ENCODE measurements at regions not wholly inside any gene's neighbourhood (a gene's known extent, or its start where the extent isn't known, plus 50 kb on each side); places are given as distances from the start of the nearest gene placed in this dataset.

DNA sequence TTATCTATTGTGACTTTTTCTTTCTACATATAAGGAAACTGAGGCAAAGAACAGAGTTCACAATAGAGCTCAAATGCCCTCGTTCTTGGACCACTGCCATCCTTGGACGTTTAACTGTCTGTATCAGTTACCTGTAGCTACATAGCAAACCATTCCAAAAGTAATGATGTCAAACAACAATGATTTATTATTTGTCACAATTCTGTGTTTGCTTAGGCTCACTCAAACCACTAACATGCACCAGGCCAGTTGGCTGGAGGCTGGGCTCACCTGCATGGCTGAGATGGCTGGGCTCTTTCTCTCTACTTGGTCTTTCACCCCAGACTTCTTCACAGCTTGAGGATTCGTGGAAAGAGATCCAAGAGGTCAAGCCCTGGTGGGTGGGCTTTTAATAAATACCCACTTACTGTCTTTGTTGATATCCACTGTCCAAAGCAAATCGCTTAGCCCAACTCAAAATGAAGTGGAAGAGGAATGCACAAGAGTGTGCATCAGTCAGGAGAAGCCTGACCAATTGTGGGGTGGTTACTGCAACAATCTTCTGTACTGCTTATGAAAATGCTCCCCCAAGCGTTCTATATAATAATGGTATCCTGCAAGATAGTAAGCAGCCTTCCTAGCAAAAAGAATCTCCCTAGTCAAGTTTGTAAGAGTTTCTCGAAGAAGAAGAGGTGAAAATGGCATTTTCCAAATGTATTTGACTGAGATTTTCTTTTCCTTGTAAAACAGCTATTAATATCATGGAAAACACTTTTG, 163.5 kb upstream of the NT5C1B start:
- DNase-seq = no peak

DNA sequence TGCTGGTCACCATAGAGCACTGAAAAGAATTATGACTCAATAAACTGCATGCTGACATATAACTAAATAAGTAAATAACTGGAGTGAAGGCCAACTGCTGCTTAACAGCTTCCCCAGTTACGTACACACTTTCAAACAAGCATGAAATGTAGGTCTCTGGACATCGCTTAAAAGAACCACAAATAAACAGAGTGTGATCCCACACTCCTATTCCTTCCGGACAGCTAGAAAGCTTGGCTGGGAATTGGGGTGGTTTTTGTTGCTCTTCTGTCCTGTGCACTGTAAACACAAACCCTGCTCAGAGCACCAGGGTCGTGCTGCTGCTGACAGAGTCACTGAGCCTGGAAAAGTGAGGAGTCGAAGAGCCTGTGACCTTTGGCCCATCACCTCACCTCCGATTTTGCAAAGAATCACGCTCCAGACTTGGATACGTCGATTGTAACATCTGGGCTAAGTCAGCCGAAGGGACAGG, 162.7 kb upstream of the NT5C1B start:
- DNase-seq = no peak

DNA sequence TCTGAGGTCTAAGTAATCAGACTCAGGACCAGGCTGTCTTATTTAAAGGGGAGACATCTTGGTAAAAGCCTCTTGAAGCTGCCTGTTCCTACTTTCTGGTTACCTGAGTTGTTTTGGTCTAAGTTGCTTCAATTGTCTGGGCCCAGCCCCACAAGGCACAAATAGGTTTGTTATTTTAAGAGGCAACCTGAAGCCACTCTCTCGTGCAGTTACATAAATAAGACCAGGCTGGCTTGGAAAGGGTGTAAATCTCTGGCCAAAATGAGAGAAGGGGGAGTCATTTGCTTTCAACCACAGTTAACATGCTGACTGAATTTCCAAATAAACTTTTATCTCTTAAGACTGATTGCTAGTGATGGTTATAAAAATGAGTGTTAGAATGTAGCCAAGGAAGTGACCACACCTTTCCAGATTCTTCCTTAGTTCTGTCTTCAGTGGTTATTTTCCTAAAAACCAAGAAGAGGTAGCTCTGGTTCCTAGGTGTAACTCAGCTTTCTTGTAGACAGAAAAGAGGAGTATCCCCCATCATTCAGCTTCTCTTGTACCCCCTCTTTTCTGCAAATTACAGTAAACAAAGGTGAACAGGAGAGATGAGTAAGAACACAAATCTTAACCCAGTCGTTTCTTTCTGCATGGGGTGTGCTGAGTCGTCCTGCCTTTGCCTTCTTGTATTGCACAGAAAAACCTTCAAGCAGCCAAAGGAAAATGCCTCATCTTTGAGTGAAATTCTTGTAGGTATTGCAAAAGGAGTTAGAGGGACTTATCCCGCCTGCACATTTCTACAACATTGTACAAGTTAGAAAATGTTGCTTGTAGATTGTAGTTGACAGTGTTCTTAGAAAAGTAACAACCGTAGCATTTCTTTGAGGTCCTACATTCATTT, 161.5 kb upstream of the NT5C1B start:
- DNase-seq = no peak

DNA sequence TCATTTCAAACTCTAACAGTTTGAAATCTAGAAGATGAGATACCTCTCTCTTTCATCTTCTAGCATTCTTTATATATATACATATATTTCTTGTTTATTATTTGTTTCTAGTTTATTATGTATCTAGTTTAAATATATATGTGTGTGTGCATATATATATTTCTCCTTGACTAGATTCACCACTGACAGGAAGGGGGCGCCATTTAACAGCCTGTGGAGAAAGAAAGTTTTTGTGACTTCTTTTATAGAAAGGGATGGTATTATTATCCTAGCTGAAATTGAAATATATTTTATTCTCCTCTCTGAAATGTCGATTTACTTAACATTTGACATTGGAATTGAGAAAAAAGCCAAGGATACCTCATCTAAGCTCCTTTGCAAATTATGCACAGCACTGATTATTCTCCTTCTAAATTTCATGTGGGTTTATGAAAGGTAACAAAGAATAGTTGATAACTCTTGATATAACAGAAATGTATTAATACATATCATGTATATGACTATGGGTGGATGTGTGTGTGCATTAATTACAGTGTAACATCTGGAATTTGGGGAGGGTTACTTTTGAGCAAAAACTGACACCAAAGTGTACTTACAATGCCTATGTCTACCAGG, 160.7 kb upstream of the NT5C1B start:
- DNase-seq = peak; percentile 10 to 28

DNA sequence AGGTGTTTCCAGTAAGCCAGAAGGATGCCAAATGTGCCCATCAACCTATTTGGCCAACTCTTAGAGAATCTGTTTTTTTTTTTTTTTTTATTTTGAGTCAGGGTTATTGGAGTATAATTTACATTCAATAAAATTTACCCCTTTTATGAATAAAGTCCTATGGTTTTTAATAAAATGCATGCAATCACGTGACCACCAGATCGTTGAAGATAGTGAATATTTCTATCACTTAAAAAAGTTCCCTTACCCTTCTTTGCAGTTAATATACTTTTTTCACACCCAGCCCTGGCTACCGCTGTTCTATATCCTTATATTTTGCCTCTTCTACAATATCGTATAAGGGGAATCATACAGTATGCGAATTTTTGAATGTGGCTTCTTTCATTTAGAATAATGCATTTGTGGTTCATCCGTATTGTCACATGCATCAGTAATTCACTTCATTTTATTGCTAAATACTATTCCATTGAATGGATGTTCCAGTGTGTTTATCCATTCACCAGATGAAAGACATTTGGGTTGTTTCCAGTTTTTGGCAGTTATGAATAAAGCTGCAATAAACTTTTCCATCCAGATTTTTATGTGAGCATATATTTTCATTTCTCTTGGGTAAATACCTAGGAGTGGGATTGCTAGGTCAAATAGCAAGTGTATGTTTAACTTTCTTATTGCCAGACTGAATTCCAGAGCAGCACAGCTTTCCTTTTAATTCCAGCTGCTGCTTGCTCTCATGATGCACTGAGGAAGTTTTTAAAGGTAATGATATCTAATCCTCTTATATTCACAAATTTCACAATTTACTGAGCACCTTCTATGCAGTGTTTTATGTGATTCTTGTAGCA, 156.3 kb upstream of the NT5C1B start:
- no peak for DNase-seq

DNA sequence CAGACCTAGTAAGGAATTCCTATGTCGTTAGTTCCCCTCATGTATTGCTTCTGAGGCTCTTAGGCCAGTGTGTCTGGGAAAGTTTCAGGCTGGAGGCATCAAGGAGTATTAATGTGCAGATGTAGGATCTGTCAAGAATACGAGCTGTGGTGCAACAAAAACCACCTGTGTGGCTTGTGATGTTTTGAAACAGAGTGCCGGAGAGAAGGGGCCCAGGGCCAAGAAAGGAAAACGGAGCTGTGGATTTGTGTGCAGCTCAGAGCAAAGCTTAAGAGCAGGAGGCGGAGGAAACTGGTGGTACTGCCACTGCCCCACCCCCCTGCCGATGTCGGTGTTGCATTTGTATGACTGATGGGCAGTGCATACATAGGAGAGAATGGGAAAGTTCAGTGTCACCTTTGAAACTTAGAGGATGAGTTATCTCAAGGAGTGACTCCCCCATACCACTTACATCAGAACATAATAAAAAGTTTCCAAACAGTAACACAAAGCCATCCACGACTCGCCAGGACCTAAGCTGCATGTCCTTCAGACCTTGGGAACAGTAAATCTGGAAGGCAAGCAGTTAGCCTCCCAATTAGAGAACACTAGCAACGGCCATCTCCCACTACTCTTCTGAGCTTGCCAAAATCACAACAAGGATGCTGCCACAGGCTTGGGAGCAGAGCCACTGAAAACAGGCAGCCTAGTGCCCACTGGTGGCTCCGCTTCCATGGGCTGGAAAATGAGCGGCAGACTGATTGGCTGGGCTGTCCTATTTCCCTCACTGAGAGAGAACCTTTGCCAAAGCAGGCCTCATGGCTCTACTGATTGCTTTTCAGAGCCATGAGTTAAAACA, 152.7 kb upstream of the NT5C1B start:
- DNase-seq = no peak

DNA sequence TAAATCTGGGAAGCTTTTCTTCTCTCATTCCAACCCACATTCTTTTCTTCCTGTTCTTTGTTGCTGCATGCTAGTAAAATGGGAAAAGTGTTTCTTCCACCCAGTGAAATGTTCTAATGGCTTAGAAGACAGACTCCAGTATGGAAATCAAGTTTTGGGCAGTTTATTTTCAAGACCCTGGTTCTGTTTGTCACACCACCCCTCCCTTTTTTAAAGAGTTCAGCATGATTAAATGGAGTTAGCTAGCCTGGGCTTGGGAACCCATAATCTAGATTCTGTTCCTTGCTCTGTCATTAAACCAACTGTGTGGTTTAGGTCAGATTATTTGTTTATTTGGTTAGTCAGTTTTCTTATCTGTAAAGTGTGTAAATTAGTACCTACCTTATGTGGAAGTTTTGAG, 151.8 kb upstream of the NT5C1B start:
- DNase-seq = no peak

DNA sequence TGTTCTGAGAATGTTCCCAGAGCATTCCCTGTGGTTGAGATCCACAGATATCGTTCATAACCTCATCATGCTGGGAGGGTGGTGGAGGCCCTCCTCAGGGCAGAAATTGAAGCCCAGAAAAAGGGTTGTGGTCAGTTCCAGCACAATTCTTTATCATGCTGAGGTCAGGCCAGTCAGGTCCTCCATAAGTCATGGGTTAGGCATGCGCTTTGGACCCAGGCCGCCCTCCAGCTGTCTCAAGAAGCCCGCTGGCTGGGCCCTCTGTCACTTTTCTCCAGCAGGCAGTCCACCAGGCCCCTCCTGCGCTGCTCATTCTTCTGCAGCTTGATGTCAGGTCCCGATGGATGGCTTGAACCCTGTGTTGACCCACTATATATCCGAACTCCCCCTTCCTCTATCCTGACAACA, 151.1 kb upstream of the NT5C1B start:
- no peak for DNase-seq

DNA sequence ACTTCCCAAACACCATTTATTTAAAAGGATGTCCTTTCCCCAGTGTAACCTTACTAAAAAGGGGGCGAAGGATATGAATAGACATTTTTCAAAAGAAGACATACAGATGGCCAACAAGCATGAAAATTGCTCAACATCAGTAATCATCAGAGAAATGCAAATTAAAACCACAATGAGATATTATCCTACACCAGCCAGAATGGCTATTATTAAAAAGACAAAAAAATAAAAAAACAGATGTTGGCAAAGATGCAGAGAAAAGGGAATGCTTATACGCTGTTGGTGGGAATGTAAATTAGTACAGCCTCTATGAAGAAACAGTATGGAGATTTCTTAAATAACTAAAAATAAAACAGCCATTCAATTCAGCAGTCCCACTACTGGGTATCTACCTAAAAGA, 142.3 kb upstream of the NT5C1B start:
- DNase-seq = no peak

DNA sequence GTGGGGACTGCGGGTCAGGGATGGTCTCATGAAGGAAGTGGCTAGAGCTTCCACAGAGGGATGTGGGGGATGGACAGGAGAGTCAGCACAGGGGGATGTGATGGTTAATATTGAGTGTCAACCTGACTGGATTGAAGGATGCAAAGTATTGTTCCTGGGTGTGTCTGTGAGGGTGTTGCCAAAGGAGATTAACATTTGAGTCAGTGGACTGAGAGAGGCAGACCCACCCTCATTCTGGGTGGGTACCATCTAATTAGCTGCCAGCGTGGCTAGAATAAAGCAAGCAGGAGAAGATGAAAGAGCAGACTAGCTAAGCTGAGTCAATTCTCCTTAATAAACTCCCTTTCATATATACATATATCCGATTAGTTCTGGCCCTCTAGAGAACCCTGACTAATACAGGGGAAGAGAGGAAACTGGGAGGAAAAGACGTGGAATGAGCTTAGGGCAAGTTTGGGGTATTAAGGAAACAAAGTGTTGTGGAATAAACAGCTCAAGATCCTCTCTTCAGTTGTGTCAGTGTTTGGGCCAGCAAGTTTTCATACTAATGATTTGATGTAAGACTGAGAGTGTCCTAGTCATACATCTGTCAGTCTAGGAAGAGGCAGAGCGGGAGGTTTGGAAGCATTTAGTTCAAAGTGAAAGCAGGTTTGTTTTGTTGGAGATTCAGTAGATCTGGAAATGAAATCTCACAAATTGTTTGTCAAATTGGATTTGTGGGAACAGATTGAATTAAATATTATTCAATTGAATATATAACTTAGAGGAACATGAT, 135.2 kb upstream of the NT5C1B start:
- no peak for DNase-seq

DNA sequence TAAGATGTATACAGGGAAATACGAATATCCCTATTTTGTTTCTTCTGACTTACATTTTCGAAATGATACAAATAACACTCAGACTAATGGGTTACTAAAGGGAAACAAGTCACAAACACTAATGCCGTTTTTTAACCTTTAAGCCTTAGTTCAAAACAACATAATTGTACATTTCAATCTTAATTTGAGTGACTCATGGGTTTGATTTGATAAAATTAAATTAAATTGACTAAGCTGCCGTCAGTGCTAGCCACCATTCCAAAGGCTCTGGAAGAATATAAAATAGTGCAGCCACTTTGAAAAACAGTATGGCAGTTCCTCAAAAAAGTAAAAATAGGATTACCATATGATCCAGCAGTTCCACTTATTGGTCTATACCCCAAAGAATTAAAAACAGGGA, 133.8 kb upstream of the NT5C1B start:
- DNase-seq = no peak

DNA sequence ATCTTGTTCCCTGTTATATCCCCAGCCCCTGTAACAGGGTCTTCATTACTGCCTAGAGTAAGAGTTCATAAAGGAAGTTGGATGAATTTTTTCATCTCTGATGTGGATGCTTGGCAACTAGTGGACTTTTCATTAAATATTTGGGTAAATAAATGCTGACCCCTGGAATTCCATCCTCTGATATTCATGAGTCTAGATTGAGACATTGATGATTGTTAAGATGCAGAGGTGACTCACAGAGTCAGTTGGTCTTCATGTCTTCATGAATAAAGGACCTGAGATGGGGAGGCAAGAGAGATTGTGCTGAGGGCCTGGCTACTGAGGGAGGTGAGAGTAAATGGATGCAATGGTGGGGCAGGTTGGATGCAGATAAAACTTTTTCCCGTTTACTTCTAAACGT, 132.7 kb upstream of the NT5C1B start:
- no peak for DNase-seq

DNA sequence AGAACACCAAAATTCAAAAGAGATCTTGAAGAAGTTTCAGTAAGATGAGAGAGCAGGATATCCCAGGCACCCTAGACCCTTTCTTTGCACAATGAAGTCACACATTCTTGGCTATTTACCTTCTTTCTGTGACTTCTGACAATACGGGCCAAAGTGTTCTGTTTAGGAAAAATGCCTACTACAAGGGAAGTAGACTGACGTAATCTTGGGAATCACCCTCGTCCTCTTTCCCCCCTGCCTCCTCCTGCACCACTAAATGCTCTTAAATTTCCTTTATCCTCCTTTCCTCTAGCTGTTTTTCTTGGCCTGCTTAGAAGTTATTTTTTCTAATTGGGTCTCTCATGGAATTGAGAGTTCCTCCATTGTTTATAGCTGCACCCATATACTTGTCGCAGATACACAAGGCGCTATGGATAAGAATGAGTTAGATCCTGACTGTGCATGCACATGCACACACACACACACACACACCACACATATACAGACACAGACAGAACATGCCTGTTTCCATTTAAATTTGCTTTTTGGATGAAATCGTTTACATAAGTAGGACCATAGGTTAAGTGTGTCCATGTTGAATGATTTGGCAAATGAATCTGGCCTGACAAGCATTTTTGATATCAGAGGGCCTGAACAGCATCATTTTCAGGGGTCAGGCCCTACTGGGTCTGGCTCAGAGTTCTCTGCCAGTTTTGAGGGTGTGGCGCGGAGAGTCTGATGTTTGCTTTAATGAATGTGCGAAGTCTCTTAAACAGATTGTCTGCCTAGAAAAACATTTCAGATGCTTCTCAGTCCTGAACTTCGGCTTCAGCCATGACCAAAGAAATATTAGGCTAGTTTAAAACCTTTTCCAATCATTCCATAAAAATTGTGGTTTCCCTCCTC, 131.9 kb upstream of the NT5C1B start:
- DNase-seq = no peak

DNA sequence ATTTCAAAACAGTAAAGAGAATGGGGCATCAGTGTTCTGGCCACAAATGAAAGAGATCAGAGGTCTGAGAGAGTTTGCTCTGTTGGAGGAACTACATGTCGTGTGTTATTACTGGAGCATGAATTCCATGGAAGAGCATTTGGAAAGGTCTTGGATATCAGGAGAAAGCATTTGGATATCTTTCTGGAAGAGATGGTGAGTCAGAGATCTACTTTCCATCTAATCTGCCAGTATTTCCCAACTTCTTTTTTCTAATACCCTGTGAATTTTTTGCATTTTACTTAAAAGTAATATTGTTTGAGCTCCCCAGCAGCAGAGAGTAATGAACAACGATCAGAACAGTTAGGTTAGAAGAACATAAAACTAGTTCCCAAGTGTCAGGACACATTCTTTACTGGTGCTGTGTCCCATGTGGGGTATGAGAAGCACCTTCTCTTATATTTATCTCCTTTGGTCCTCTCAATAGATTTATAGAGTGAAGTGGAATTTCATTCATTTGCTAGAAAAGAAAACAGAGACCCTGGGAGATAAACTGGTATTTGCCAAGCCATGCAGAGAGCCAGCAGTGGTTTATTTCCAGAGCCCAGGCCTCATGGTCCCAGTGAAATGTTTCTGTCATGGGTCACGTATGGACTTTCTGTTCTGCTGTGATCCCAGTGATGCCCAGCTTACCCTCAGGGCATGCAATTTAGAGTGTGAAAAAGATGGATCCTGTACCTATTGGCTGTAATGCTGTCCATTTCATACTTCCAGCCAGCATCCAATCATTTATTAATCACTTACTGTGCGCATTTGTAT, 130.8 kb upstream of the NT5C1B start:
- no peak for DNase-seq

DNA sequence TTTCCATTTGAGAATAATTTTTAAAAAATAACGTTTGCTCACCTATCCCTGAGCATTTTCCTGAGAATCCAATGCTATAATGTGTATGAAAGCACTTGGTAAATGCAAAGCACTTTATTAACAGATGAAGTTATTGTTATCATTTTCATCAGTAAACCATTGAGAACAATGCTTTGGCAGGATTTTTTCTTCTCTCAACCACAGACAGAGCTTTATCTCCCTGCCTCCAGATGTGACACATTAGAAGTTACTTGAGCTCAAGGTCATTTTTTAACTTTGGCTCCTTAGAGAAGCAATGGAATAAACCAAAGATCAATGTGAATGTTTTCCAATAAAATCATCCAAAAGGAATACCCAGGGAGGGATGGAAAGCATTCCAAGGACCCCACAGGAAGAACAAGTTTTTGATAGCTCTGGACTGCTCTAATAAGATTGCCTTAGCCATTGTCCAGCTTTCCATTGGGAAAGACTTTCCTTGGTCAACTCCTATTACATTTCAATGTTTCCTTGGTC, 118.9 kb upstream of the NT5C1B start:
- DNase-seq = no peak

DNA sequence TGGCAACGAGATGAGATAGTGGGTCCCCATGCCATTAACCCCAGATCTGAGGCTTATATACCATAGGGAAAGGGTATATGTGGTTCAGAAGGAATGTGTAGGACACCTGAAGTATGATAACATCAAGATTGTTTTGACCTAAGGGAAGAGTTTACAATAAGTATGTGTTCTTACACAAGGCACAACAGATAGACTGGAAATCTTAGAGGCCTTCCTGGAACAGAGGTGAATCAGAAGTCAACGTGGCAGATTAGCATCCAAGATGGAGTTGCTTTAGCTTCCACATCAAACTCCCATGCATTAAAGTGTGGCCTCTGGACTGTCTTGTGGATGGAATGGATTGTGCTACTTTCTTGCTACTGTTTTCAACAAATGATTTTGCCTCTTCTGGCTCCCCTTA, 116.6 kb upstream of the NT5C1B start:
- no peak for DNase-seq

DNA sequence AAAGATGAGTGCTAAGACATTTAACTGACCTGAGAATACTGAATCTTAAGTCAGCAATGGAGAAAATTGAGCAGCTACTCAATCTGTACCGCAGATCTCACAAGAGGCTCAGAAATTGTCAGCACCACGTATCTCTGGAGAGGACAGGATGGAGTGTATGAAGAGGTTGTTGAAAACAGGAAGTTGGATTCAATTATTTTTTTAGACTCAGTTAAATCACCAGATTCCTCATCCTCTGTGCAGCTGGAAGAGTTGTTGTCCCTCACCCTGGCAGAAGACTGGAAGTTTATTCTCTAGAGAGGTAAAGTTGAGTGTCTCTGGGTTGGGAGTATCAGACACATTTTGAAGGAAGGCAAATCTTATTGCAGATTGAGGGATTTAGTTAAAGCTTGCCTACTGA, 114.9 kb upstream of the NT5C1B start:
- DNase-seq = no peak

DNA sequence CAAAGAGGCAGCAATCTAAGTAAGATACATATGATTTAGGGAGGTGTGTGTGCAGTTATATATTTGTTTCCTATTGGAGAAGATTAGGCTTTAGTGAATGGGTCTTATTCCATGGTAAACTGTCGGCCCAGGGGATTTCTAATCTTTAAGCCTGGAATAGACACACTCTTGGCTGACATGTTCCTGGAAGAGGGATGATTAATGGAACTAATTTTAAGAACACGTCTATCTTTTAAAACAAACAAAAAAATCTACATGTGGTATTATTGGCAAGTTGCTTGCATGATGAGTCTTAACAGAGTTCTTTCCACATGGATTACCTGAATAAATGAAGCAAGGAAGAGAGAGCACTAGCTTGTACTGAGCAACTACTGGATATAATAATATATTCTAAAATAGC, 114.2 kb upstream of the NT5C1B start:
- no peak for DNase-seq

DNA sequence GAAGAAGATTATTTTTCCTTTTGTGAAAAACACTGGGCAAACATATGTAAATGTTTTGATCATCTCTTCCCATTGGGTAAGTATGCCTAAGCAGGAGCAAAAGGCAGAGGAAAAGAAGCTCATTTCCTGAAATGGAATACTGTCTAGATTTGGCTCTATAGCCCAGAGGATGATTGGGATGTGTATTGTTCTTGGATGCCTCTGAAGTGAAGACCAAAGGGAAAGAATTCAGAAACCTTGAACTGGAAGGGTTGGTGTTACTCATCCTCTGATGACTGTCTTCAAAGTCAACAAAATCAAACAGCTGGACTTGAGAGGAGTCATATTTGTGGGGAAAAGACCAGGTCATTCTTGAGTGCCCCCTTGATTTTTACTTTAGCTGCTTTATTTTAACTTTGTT, 112.6 kb upstream of the NT5C1B start:
- no peak for DNase-seq
